IPS-NIHi7 (cell line): ENCODE measurements at regions not wholly inside any gene's neighbourhood (a gene's known extent, or its start where the extent isn't known, plus 50 kb on each side); places are given as distances from the start of the nearest gene placed in this dataset.
"Not testable (repeated sequence)": the region's sequence is repeated elsewhere in the genome, so short reads cannot be mapped to it uniquely, and the experiment has no call there.

ENCODE experiments used
- DNase-seq: peaks from one replicate; pipeline ENCODE4 v3.0.0; 2012; ENCODE audit warnings: mixed read lengths; ENCODE audit errors: extremely low spot score

DNA sequence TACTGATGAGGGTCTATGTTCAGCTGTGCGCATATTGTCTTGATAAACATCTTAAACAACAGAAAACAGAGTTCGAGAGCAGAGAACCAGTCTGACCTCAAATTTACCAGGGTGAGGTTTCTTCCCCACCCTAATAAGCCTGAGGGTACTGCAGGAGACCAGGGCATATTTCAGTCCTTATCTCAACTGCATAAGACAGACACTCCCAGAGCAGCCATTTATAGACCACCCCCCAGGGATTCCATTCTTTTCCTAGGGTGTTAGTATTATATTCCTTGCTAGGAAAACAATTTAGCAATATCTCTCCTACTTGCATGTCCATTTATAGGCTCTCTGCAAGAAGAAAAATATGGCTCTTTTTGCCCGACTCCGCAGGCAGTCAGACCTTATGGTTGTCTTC is 89.5 kb upstream of the POMZP3 start:
- DNase-seq, result not testable (repeated sequence)

DNA sequence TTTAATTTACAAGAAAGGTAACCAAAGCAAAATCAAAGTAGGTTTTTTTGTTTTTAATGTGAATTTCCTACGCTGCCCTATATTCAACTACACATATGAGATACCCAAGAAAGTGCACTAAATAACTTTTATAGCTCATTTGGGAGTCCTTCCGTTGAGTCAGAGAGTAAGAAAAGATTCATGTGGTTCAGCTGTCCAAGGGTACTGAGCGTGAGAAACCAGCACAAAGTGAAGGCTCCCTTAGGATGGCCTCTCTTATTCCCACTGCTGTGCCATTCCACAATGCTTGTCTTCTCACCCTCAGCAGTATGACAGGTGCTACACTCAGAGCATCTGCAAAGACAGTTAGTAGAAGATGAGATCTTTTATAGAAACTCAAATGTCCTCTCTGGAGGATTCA is 85.8 kb upstream of the POMZP3 start:
- DNase-seq, result not testable (repeated sequence)

DNA sequence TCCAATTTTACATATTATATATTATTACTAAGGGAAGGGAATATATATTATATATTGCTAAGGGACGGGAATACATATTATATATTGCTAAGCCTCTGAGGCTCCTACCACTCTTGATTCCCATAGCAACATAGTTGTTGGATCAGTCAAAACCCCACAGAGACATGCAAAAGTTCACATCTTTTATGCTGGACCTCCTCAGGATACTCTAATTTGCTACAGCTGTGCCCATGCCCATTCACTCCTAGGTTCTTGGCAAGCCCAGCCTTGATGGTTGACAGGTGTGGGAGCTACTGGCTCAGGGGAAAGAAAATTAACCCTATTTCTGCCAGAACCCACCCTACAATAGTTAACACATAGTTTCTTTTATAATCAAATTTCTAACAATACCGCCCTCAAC is 84.6 kb upstream of the POMZP3 start:
- DNase-seq, result not testable (repeated sequence)

DNA sequence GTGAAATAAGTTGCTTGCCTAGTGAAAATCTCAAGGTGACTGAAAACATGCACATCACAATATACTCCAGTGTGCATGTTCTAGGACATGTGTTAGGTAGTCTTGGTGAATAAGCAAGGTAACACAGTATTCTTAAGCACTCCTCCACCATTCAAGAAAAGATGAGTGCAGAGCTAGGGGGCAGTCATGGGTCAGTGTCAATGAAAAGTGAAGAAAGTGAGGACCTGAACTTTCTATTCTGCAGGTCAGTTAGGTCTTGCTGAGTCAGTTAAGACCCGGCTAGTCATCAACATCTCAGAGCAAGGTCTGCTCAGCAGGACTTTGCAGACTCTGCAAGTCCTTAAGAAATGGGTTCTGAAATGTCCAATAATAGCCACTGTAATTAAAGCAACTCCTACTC is 82.6 kb upstream of the POMZP3 start:
- DNase-seq, result peak; percentile 22

DNA sequence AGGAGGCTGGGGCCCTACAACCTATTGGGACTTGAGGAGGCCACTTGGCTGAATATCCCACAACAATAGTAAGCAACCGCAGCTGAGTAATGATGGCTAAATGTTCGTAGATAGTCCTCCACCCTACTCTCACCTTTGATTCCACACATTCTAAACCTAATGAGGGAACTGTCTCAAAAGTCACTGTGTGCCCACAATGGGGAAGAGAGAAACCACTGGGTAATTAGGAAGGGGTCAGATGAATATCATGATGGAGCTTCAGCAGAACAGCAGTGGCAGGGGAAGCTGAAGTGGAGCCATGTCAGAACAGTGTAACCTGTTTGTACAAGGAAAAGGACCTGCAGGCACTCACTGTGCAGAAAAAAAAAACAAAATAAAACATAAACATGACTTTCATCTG is 81.4 kb upstream of the POMZP3 start:
- DNase-seq, result not testable (repeated sequence)

DNA sequence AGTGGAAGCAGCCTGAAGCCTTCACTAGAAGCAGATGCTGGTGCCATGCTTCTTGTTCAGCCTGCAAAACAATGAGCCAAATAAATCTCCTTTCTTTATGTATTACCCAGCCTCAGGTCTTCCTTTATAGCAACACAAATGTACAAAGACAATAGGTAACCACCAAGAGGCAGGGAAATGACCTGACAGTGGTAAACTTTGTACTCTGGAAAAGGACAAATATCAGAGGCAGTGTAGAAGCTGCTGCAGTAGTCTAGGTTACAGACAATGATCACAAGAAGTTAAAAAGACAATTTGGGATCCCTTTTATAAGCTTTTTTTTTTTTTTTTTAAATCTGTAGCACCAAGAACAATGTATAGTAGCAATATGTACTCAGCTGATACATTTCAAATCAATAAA is 76.7 kb upstream of the POMZP3 start:
- DNase-seq, result not testable (repeated sequence)

DNA sequence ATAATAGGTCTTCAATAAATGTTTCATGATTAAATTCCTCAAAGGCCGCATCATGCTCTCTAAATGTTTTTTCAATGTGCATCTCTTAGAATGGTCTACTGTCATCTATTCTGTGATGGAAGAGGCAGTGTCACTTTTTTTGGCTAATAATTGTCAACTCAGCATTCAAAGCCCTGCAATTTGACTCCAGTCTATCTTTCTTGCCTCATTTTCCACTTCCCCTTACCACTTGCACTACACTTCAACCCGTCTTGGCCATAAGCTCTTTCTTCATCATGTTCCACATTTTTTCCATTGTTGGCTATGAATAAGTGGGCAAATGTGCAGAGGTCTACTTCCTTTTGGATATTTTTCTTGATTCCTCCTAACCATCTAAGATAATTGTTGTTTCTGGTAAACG is 59.2 kb upstream of the POMZP3 start:
- DNase-seq, result not testable (repeated sequence)

DNA sequence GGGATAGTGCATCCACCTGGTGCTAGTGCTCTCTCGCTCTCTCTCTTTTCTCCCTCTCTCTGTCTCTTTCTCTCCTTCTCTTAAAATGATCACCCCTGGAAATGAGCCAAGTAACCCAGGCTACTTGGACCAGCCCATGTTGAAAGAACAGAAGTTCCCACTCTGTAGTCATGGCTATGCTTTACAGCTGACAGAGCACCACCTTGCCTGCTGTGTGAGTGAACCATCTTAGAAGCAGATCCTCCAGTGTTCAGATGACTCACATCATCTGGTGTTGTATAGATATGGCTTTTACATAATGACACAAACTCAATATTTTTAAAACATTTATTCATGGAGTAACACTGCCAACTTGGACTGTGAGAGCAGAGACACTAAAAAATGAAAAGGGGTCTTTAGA is 57.7 kb upstream of the POMZP3 start:
- not testable (repeated sequence) for DNase-seq

DNA sequence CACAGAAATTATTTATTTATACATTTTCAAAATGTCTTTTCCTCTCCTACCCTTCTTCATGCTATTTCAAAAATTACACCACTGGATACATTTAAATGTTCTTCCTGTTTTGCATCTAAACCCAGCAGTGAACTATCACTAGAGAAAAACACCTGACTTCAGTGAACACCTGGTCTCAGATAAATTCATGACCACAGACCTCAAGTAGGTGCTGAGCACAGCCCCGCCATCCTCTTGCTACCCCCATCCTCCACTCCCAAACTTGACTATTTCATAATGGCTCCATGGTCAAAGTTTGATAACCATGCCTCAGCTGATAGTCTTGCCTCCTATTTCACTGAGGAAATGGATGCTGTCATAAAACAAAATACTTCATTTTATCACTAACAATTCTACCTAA is 56.6 kb upstream of the POMZP3 start:
- not testable (repeated sequence) for DNase-seq

DNA sequence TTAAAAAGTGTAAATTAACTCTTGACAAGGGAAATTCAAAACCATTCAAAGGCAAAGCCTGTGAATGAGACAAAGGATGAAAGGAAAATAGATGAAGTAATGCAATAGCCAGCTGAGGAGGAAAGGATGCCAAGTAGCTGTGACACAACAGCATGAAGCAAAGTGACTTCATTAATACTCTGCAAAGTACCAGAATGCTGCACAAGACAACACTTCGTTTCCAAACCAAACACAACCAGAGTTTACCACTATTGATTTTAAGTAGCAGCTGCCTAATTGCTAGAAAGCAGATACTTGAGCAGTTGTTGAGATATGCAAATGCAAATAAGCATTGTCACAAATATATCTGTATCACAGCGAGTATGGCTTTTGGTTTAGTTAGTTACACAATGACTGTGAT is 54.7 kb upstream of the POMZP3 start:
- DNase-seq, result not testable (repeated sequence)

DNA sequence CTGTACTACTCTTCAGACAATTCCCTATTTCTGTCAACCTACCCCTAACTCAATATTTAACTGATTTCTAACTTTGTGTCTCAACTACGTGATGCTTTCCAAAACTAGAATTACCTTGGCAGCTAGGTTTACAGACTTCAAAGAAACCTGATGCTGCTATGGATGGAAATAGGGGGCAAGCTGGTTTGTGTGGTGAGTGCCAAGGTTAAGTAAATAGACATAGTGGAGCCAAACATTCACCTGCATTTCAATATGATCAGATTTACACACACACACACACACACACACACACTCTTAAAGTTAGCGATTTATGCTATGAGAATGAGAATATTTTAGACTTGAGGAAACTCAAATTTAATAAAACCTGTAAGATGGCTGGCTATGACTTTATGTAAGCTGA is 52.1 kb upstream of the POMZP3 start:
- DNase-seq, result not testable (repeated sequence)

DNA sequence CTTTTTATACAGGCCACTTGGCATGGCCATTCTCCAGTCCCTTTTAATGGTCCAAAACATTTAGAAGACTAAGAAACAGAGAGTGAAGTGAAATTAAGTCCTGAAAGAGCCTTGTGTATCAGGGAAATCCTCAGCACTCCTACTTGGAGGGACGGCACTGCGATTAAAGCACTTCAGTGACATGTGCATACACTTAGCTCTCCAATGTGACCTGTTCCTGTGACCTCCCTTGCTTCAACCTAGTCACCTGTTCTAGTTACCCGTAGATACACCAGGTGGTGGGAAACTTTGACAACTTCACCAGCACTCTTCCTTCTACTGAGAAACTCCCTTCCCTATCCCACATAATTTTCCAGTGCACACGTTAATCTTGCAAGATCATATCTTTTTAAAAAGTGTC is 51.4 kb upstream of the POMZP3 start:
- not testable (repeated sequence) for DNase-seq

DNA sequence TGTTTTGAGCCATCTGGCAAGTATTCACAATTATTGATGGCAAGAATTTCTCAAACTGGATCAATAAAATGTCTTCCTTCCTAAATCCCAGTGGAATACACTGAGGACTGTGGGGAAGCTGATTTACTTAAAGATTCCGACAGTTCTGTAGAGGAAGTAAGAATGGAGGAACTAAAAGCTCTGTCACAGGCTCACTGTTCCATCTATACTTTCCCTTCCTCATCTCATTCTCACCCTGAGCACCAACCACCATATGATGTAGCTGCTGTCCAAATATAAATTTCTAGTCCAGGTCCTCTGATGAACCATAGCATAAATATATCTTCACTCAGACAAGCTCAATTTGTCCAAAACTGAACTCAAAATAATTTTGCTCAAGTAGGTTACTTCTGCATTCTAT is 49.8 kb upstream of the POMZP3 start:
- DNase-seq, result not testable (repeated sequence)
